ENCODE measurements at regions not wholly inside any gene's neighbourhood (a gene's known extent, or its start where the extent isn't known, plus 50 kb on each side); places are given as distances from the start of the nearest gene placed in this dataset.

- Histone ChIP-seq H3K36me3 (no peaks in the 10 kb centered on the region), H3K27ac (no peak overlapping the region), H3K27me3 (no peaks in the 10 kb centered on the region), H3K4me3 (no peak overlapping the region), H3K4me1 (peaks cover 0 to 13% (median 0%) of the 10 kb centered on the region in 9 donors), H3K9me3 (no peaks in the 10 kb centered on the region)
- intact Hi-C loops (cut with DNase I) = no loop called here
- 96 to 98% methylated on average over 2 of the region's 2 CpGs for WGBS, 2 donors
- TF ChIP-seq CTCF (IDR thresholded peaks at IDR 0.05) = no peak
- ATAC-seq (no peak), DNase-seq (no peak)
Measured at GRCh38 chr3:150328654-150329040, 79.5 kb upstream of the TSC22D2 start.

- 80 to 85% methylated on average over 13 of the region's 13 CpGs for WGBS, 2 donors
- peaks cover 0 to 13% (median 0%) of the 10 kb centered on the region in 9 donors for H3K4me1 ChIP-seq
- ATAC-seq (no peak), DNase-seq (no peak)
- TF ChIP-seq CTCF (IDR thresholded peaks at IDR 0.05) = no peak
- H3K4me3 ChIP-seq = no peak overlapping the region
- H3K27me3 ChIP-seq = no peaks in the 10 kb centered on the region
- intact Hi-C loops (cut with DNase I) = no loop called here
- H3K36me3 ChIP-seq = no peaks in the 10 kb centered on the region
- no peak overlapping the region for H3K27ac ChIP-seq
- H3K9me3 ChIP-seq = no peaks in the 10 kb centered on the region
Measured at GRCh38 chr3:150327678-150328653, 80.1 kb upstream of the TSC22D2 start.

- Histone ChIP-seq H3K27ac (no peak overlapping the region), H3K4me1 (peaks cover 0 to 13% (median 0%) of the 10 kb centered on the region in 9 donors), H3K9me3 (no peaks in the 10 kb centered on the region), H3K4me3 (no peak overlapping the region), H3K27me3 (no peaks in the 10 kb centered on the region), H3K36me3 (no peaks in the 10 kb centered on the region)
- intact Hi-C loops (cut with DNase I) = no loop called here
- 66 to 68% methylated on average over 4 of the region's 4 CpGs for WGBS, 2 donors
- TF ChIP-seq CTCF (IDR thresholded peaks at IDR 0.05) = no peak
- peak in 3 of 8 donors; percentile 27 to 57 (median 52) for ATAC-seq
- no peak for DNase-seq
Measured at GRCh38 chr3:150324788-150325187, 83.3 kb upstream of the TSC22D2 start.

GRCh38 chr3:150324245-150324644, 83.9 kb upstream of the TSC22D2 start:
- no peak for DNase-seq
- Histone ChIP-seq H3K4me3 (no peak overlapping the region), H3K4me1 (peaks cover 0 to 13% (median 0%) of the 10 kb centered on the region in 9 donors), H3K27me3 (no peaks in the 10 kb centered on the region), H3K9me3 (no peaks in the 10 kb centered on the region), H3K27ac (no peak overlapping the region), H3K36me3 (no peaks in the 10 kb centered on the region)
- intact Hi-C loops (cut with DNase I) = no loop called here
- 95% methylated on average over 3 of the region's 3 CpGs for WGBS, 2 donors
- TF ChIP-seq CTCF (IDR thresholded peaks at IDR 0.05) = no peak
- ATAC-seq = no peak
